ENCODE measurements at regions not wholly inside any gene's neighbourhood (a gene's known extent, or its start where the extent isn't known, plus 50 kb on each side); places are given as distances from the start of the nearest gene placed in this dataset.
"Not testable (repeated sequence)": the region's sequence is repeated elsewhere in the genome, so short reads cannot be mapped to it uniquely, and the experiment has no call there.

DNA sequence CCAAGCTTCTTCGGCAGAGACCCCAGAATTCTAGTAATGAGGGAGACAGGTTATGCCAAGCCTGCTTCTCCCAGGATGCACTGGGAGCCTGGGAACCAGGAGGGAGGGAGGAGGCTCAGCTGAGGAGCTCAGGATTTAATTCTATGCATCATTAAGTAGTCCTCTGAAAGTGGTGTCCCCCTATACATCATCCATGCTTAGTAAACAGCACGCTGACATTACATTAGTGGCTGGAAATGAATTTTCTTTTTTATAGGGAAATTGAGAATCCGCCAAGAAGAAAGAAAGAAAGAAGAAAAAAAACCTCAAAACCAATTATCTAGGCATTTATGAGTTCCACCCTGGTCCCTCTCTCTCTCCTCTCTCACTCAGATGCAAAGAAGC is 63.1 kb upstream of the PAX8 start:
- TF ChIP-seq, protein P1, sequence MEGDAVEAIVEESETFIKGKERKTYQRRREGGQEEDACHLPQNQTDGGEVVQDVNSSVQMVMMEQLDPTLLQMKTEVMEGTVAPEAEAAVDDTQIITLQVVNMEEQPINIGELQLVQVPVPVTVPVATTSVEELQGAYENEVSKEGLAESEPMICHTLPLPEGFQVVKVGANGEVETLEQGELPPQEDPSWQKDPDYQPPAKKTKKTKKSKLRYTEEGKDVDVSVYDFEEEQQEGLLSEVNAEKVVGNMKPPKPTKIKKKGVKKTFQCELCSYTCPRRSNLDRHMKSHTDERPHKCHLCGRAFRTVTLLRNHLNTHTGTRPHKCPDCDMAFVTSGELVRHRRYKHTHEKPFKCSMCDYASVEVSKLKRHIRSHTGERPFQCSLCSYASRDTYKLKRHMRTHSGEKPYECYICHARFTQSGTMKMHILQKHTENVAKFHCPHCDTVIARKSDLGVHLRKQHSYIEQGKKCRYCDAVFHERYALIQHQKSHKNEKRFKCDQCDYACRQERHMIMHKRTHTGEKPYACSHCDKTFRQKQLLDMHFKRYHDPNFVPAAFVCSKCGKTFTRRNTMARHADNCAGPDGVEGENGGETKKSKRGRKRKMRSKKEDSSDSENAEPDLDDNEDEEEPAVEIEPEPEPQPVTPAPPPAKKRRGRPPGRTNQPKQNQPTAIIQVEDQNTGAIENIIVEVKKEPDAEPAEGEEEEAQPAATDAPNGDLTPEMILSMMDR (IDR thresholded peaks at IDR 0.05): not testable (repeated sequence)
- not testable (repeated sequence) for TF ChIP-seq POLR2A, EP300 (IDR thresholded peaks at IDR 0.05)
